VCaP (cell line): ENCODE measurements at regions not wholly inside any gene's neighbourhood (a gene's known extent, or its start where the extent isn't known, plus 50 kb on each side); places are given as distances from the start of the nearest gene placed in this dataset.

Experiments used
- H3K27ac ChIP-seq: fragments of 450-650 bp; 2 replicates; pipeline ENCODE4 v1.5.1; 2017
- CTCF ChIP-seq: fragments of 450-650 bp; conservative IDR thresholded peaks from 2 replicates; pipeline ENCODE4 v1.5.1; 2017; ENCODE audit warnings: mild to moderate bottlenecking, moderate library complexity

DNA sequence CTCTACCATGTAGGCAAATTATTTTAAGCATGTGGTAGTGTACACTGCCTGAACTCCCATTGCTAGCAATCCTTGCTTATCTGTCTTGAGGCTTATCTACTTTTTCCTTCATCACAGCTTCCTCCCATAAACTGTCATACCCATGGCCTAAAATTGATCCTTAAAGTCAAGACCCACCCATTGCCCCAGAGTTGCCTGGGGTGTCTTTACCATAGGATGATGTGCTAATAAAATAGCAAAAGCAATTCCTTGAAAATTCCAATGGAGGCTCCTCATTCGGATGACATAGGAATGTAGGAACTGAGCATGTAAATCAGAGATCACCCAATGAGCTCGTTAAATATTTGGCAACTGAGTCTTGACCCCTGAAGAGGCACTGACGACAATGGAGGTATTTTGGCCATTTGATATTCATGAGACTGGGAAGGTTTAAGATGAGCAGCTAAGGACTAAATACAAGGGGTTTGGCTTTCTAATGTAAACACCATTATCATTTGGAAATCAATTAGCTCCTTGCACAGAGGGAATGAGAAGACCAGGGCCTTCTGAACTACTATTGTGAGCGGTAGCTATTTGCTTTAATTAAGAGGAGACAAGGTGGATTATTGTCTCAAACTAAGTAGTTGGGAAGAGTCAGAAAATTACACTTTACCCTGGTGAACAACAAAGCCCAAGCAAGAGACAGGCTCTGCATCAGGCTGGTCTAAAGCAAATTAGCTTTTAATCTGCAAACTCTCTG lies 234.9 kb downstream of the GATA3 start:
- no peak overlapping the region for H3K27ac ChIP-seq
- TF ChIP-seq CTCF = no peak

DNA sequence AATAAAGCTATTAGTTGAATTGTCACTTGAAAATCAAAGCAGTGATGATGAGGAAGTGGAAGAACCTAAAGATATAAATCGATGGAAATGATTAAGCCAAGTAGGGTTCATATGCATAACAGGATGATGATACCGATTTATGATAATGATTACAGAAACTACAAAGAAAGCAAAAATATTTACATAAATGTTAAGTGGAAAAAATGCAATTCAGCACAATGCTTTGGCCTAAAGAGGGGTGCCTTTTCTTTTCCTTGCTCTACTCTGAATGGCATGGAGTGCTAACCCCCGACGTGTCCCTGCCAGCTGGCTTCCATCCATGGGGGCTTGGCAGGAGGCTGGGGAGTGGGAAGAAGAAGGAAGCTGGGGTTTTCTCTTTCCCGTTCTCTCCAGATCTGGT lies 240.3 kb downstream of the GATA3 start:
- TF ChIP-seq CTCF = no peak
- no peak overlapping the region for H3K27ac ChIP-seq

DNA sequence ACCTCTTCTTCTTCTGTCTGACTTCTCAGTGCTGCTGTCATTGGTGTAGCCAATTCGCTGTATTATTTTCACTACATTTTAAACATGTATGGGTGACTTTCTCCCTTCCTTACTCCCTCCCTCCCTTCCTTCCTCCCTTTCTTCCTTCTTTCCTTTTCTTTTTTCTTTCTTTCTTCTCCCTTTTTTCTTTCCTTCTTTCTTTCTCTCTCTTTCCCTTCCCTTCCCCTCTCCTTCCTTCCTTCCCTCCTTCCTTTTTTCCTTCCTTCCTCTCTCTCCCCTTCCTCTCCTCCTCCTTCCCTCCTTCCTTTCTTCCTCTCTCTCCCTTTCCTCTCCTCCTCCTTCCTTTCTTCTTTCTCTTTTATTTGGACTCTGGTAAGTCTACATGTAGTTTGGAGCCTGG lies 240.8 kb downstream of the GATA3 start:
- TF ChIP-seq CTCF = no peak
- H3K27ac ChIP-seq = no peak overlapping the region

DNA sequence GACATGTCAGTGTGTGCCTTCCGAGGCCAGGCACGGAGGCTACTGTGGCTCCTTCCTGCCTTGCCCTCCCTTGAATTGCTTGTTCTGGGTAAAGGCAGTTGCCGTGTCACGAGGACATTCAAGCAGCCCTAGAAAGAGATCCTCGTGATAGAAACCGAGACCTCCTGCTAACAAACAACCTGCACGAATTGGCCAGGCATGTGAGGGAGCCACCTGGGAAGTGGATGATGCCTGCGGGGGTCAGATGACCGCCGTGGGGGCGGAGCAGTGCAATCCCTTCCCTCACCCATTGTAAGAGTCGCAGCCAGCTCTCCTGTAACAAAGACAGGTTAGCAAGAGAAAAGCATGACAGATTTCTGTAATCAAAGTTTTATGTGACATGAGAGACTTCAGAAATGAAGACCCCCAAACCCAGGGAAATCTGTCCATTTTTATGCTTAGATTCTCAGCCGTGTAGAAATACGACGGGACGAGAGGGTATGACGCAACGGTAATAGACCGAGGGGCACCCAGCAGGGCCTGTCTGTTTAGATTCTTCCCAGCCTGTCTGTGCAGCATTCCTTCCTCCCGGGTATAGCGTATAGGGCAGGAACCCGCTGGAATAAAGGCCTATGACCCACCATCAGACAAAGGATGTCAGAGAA lies 241.7 kb downstream of the GATA3 start:
- no peak for TF ChIP-seq CTCF
- H3K27ac ChIP-seq = no peak overlapping the region

DNA sequence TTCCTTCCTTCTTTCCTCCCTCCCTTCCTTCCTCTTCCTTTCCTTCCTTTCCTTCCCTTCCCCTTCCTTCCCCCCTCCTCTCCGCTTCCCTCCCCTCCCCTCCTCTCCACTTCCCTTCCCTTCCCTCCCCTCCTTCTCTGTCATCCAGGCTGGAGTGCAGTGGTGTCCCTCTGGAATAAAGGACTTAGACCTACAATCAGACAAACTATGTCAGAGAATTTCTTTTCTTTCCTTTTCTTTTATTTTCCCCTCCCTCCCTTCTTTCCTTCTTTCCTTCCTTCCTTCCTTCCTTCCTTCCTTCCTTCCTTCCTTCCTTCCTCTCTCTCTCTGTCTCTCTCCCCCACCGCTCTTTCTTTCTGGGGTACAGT lies 242.2 kb downstream of the GATA3 start:
- no peak for TF ChIP-seq CTCF

GRCh38 chr10:8297107-8297506 lies 242.6 kb downstream of the GATA3 start:
- no peak overlapping the region for H3K27ac ChIP-seq
- no peak for TF ChIP-seq CTCF

More for the DNA sequence above, 242.2 kb downstream of the GATA3 start:
- no peak overlapping the region for H3K27ac ChIP-seq

DNA sequence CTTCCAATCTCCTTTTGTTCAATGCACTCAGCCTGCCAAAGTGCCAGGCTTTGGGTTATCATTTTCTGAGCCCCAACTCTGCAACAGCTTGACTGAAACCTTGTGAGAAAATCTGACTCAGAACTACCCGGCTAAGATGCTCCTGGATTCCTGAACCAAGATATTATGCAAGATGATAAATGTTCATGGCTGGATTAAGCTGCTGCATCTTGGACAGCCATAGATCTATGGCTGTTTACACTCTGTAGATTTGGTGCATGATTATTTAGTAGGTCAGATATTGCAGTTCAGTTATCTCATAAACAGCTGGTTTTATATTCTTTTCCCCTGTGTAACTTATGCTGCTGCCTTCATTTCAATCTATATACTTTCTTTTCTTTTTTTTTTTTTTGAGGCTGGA lies 243.5 kb downstream of the GATA3 start:
- no peak overlapping the region for H3K27ac ChIP-seq
- no peak for TF ChIP-seq CTCF
